ENCODE measurements at regions not wholly inside any gene's neighbourhood (a gene's known extent, or its start where the extent isn't known, plus 50 kb on each side); places are given as distances from the start of the nearest gene placed in this dataset.

DNA sequence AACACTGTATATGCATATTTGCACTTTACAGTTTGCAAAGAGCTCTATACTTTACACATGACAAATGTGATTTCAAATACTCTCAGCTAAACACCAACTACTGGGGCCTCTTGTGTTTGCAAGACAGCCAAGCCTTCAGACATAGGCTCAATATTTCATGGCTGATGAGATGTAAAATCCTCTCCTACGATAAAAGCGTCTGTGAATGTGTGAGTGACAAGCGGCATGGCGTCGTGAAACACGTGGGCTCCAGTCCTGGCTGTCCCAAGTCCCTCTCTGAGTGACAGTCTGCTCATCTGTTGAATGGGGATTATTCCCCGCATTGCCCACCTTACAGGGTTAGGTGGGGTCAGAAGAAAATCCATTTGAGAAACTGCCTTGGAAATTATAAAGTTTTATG, 489.8 kb downstream of the RNF144A start:
- no peak for DNase-seq (ENCODE audit: low read depth, low spot score)
- no peak overlapping the region for H3K4me3 ChIP-seq (ENCODE audit: low read depth, low read length)
- TF ChIP-seq, protein P1, sequence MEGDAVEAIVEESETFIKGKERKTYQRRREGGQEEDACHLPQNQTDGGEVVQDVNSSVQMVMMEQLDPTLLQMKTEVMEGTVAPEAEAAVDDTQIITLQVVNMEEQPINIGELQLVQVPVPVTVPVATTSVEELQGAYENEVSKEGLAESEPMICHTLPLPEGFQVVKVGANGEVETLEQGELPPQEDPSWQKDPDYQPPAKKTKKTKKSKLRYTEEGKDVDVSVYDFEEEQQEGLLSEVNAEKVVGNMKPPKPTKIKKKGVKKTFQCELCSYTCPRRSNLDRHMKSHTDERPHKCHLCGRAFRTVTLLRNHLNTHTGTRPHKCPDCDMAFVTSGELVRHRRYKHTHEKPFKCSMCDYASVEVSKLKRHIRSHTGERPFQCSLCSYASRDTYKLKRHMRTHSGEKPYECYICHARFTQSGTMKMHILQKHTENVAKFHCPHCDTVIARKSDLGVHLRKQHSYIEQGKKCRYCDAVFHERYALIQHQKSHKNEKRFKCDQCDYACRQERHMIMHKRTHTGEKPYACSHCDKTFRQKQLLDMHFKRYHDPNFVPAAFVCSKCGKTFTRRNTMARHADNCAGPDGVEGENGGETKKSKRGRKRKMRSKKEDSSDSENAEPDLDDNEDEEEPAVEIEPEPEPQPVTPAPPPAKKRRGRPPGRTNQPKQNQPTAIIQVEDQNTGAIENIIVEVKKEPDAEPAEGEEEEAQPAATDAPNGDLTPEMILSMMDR (IDR thresholded peaks at IDR 0.05; ENCODE audit: insufficient read depth, low read length, missing control alignments), result no peak
- ChIA-PET CTCF (no interaction called here), POLR2A (interaction anchor here (1.6 kb wide), 1 partner anchor 1275 kb away, joined by 3 read pairs; the partner anchor contains the start of gene ID2)

DNA sequence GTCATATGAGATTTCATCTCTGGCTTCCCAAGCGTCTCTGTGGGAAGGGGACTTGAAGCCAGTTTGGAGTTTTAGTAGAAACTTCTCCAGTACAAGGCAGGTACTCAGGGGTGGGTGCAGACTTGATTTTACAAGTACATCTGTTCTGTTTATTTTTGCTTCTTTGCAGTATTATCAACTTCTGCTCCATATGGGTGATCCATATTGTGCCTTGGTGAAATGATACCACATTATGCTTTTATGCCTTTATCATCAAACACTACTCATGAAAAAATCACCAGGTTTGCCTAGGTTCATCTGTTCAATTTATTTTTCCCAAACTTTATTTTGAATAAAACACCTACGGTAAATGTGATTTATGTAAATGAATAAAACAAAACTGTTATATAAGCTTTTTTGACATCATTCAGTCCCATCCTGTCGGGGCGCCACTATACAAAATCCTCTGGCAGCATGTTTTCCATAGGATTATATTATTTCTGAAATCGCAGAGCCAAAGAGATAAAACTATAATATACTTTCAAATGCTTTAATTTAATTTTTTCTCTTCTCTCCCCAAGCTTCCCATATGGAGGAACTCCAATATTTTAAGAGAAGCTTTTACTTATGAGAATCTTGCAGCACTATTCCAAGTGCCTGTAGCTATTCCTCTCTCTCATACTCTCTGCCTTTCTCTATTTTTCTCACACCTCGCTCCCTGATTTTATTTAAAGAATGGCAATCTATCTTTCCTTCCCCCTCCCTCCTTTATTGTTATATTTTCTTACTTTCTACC, 490.9 kb downstream of the RNF144A start:
- POLR2A ChIA-PET, result no interaction called here
- no peak overlapping the region for H3K4me3 ChIP-seq (ENCODE audit: low read depth, low read length)
- TF ChIP-seq, protein P1 (IDR thresholded peaks at IDR 0.05; ENCODE audit: insufficient read depth, low read length, missing control alignments), result no peak
- DNase-seq (ENCODE audit: low read depth, low spot score), result no peak
- CTCF ChIA-PET, result interaction anchor here (1.2 to 2.2 kb wide), 2 partner anchors 11 to 20 kb away, joined by 3 to 11 read pairs; no protein-coding TSS in a partner anchor

DNA sequence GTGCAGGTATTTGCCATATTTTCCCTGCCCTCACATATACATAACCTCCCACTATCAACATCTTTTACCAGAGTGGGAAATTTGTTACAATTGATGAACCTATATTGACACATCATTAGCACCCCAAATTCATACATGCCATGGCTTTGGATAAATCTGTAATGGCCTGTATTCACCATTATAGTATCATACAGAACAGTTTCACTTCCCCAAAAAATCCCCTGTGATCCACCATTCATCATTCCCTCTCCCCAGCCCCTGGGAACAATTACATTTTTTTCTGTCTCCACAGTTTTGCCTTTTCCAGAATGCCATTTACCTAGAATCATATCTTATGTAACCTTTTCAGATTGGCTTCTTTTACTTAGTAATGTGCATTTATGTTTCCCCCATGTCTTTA, 494.5 kb downstream of the RNF144A start:
- CTCF ChIA-PET, result no interaction called here
- no peak overlapping the region for H3K4me3 ChIP-seq (ENCODE audit: low read depth, low read length)
- POLR2A ChIA-PET, result no interaction called here
- TF ChIP-seq, protein P1 (IDR thresholded peaks at IDR 0.05; ENCODE audit: insufficient read depth, low read length, missing control alignments), result no peak
- DNase-seq (ENCODE audit: low read depth, low spot score), result no peak

DNA sequence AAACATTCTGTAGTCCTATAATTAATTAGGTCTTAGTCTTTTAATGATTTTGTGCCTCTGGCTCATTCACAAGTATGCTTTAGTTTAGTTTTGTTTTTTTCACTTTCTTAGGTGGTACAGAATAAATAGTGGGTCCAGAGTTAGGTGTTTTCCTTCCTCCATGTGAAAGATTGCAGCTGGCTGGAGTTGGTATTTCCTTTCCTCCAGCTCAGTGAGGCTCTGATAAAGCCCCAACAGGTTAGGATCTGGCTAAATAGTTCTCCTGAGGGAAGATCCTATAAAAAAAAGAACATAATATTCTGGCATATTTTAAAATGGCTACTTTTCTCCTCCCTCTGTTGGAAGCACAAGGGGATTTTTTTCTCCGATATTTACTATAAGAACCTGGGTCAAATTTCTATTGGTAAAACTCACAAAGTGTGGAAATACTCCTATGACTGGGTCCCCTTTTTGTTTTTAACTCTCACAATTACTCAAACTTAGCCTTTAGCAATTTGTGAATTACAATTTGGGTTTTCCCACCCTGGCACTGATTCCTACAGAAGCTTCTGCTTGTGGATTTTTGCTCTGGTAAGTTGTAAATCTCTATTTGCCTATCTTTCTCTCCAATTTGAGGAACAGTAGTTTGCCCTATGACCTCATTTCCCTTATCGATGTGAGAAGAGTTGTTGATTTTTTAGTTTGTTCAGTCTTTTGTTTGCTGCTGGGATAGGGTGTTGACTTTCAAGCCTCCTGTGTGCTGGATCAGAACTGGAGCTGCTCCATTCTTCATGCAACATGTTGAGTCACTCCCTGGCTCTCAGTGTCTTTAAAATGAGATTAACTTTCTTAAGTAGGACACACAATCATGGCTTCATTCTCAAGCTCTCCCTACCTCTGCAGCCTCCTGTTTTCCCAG, 500.9 kb downstream of the RNF144A start:
- no peak overlapping the region for H3K4me3 ChIP-seq (ENCODE audit: low read depth, low read length)
- TF ChIP-seq, protein P1 (IDR thresholded peaks at IDR 0.05; ENCODE audit: insufficient read depth, low read length, missing control alignments), result no peak
- CTCF ChIA-PET, result interaction anchor here (0.9 to 3.2 kb wide), 4 partner anchors 9 to 298 kb away, joined by 3 to 18 read pairs (median 3); no protein-coding TSS in a partner anchor
- no peak for DNase-seq (ENCODE audit: low read depth, low spot score)
- POLR2A ChIA-PET, result no interaction called here

DNA sequence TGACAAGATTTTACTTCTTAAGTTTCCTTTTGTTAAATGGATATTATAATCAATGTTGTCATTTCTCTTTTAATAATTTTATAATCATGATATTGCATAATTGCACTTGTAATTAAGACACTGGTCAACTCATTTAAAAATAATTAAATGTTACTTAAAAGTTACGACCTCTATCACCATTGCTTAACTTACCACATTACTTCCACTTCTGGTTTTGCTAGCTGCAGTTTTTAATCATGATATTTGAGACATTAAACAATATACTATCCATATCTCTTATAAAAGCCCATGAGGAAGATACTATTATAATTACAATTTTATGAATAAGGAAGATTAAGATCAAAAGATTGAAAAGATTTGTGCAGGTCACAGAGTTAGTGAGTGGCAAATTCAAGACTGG, 502.0 kb downstream of the RNF144A start:
- TF ChIP-seq, protein P1 (IDR thresholded peaks at IDR 0.05; ENCODE audit: insufficient read depth, low read length, missing control alignments), result no peak
- DNase-seq (ENCODE audit: low read depth, low spot score), result no peak
- POLR2A ChIA-PET, result no interaction called here
- H3K4me3 ChIP-seq (ENCODE audit: low read depth, low read length), result no peak overlapping the region
- CTCF ChIA-PET, result interaction anchor here (0.9 to 3.2 kb wide), 4 partner anchors 8 to 299 kb away, joined by 3 to 18 read pairs (median 3); no protein-coding TSS in a partner anchor
